Nephron (organoid): ENCODE measurements at regions not wholly inside any gene's neighbourhood (a gene's known extent, or its start where the extent isn't known, plus 50 kb on each side); places are given as distances from the start of the nearest gene placed in this dataset.

ENCODE experiments used
- H3K27ac Mint-ChIP-seq, 3 experiments: 2 replicates each; pipeline ENCODE4 v1.8.0; 2020; ENCODE audit warnings: mixed read lengths in 3 of 3, mild to moderate bottlenecking in 2 of 3, moderate library complexity in 1 of 3
- H3K27me3 Mint-ChIP-seq: 2 replicates; pipeline ENCODE4 v1.8.0; 2021; ENCODE audit warnings: low read depth, mild to moderate bottlenecking, moderate library complexity, mixed read lengths
- H3K36me3 Mint-ChIP-seq: 2 replicates; pipeline ENCODE4 v1.8.0; 2020; ENCODE audit warnings: low read depth, mixed read lengths
- H3K4me1 Mint-ChIP-seq: 2 replicates; pipeline ENCODE4 v1.8.0; 2020; ENCODE audit warnings: mixed read lengths
- H3K4me3 Mint-ChIP-seq, 3 experiments: 2 replicates each; pipeline ENCODE4 v1.8.0; 2020; ENCODE audit warnings: mild to moderate bottlenecking in 3 of 3, mixed read lengths in 3 of 3, moderate library complexity in 2 of 3
- H3K9me3 Mint-ChIP-seq: 2 replicates; pipeline ENCODE4 v1.8.0; 2020; ENCODE audit warnings: mixed read lengths
- CTCF ChIP-seq, 3 experiments: fragments of 200-600 bp; sonication (generic); IDR thresholded peaks; one replicate each; pipeline ENCODE4 v1.5.0; 2021; ENCODE audit warnings: antibody characterized with exemption in 3 of 3; ENCODE audit not compliant: unreplicated experiment in 3 of 3

DNA sequence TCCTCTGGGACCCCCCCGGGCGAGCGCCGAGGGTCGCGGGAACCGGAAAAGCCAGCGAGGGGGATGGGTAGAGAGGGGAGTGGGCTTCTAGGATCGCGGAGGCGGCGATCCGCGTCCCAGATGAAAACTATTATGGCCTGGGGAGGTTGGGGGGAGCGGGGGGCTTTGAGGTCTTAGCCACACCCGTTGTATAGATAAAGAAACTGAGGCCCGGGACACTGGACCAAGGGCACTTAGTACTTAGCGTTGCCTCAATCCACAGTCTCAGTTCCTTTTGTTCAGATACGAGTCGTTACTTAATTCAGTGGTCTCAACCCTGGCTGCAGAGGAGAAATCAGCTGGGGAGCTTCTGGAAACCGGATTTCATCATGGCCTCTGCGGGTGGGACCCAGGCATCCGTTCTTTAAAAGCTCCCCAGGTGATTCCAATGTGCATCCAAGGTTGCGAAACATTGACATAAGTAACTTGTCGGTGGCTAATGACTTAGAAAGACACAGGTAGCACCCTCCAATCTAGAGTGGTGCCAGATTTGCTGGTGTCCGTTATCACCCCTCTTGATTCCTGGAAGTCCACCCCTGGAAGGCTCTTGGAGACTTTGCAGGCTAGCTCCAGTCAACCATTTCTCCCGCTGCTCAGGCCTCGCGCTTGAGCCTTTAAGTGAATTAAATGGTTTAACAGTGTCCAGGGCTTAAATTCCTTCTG lies 90.7 kb downstream of the GEMIN8 start:
- H3K27me3 Mint-ChIP-seq: peaks cover 11% of the 10 kb centered on the region
- no peak for TF ChIP-seq CTCF (IDR thresholded peaks at IDR 0.05; ENCODE audit: unreplicated experiment in 3 of 3)
- peaks cover 3% of the 10 kb centered on the region for H3K36me3 Mint-ChIP-seq
- peak overlapping the region; percentile 82 to 86 (median 85) for H3K4me3 Mint-ChIP-seq
- H3K9me3 Mint-ChIP-seq: no peaks in the 10 kb centered on the region
- peak overlapping the region; percentile 4 to 48 (median 44) for H3K27ac Mint-ChIP-seq
- H3K4me1 Mint-ChIP-seq: peaks cover 25% of the 10 kb centered on the region

DNA sequence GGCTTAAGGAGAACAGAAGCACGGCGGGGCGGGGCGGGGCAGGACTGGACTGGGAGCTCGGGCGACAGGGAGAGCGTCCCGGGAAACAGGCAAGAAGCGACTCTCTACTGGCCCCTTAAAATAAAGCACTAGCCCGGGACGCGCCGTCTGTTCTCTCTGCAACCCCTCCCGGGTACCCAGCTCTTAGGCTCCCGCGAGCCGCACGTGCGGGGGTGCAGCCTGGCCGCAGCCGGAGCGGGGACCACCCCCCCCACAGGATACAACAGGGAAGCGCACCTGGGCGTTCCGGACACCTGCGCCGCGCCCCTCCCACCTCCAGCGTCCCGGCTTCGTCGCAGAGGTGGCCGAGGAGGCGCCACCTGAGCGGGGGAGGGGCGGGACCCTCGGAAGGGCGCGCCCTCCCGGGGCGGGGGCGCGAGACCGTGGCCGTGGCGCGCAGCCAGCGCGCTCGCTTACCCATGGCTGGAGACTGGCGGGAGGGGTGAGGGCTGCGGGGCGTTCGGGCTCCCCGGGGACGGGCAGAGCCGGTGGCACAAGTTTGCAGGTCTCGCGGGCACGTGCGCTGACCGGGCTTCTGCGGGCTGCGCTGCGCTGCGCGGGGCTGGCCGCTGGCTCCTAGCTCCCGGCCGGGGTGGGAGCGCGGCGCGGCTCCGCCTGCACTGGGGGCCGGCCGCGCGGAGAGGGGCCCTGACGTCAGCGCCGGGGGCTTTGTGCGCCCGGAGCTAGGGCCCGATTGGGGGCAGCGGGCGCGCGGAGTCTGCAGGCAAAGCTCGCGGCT lies 91.5 kb downstream of the GEMIN8 start:
- peaks cover 1% of the 10 kb centered on the region for H3K9me3 Mint-ChIP-seq
- TF ChIP-seq CTCF (IDR thresholded peaks at IDR 0.05; ENCODE audit: unreplicated experiment in 3 of 3): no peak
- H3K4me1 Mint-ChIP-seq: peaks cover 25% of the 10 kb centered on the region
- peak overlapping the region; percentile 88 to 92 (median 90) for H3K4me3 Mint-ChIP-seq
- peak overlapping the region in 2 of 3 experiments; percentile 47 to 85 for H3K27ac Mint-ChIP-seq
- peaks cover 5% of the 10 kb centered on the region for H3K36me3 Mint-ChIP-seq
- peaks cover 11% of the 10 kb centered on the region for H3K27me3 Mint-ChIP-seq

GRCh38 chrX:13937370-13938050 lies 92.2 kb downstream of the GEMIN8 start:
- peaks cover 2% of the 10 kb centered on the region for H3K9me3 Mint-ChIP-seq
- H3K4me1 Mint-ChIP-seq: peaks cover 26% of the 10 kb centered on the region
- peaks cover 11% of the 10 kb centered on the region for H3K27me3 Mint-ChIP-seq
- peak overlapping the region; percentile 47 to 85 (median 70) for H3K27ac Mint-ChIP-seq
- TF ChIP-seq CTCF (IDR thresholded peaks at IDR 0.05; ENCODE audit: unreplicated experiment in 3 of 3): no peak
- H3K36me3 Mint-ChIP-seq: peaks cover 5% of the 10 kb centered on the region
- peak overlapping the region; percentile 88 to 92 (median 90) for H3K4me3 Mint-ChIP-seq

GRCh38 chrX:13936521-13937225 lies 93.0 kb downstream of the GEMIN8 start:
- no peak for TF ChIP-seq CTCF (IDR thresholded peaks at IDR 0.05; ENCODE audit: unreplicated experiment in 3 of 3)
- peak overlapping the region; percentile 88 to 92 (median 90) for H3K4me3 Mint-ChIP-seq
- peaks cover 8% of the 10 kb centered on the region for H3K9me3 Mint-ChIP-seq
- peak overlapping the region in 1 of 3 experiments; percentile 47 for H3K27ac Mint-ChIP-seq
- peaks cover 11% of the 10 kb centered on the region for H3K36me3 Mint-ChIP-seq
- peaks cover 30% of the 10 kb centered on the region for H3K4me1 Mint-ChIP-seq
- peaks cover 11% of the 10 kb centered on the region for H3K27me3 Mint-ChIP-seq

GRCh38 chrX:13934731-13935130 lies 95.0 kb downstream of the GEMIN8 start:
- Mint-ChIP-seq H3K9me3 (peaks cover 12% of the 10 kb centered on the region), H3K27ac (no peak overlapping the region), H3K4me3 (no peak overlapping the region), H3K4me1 (peaks cover 21% of the 10 kb centered on the region), H3K27me3 (peaks cover 11% of the 10 kb centered on the region), H3K36me3 (peaks cover 13% of the 10 kb centered on the region)
- no peak for TF ChIP-seq CTCF (IDR thresholded peaks at IDR 0.05; ENCODE audit: unreplicated experiment in 3 of 3)
